GM23248 (cell line): ENCODE measurements at regions not wholly inside any gene's neighbourhood (a gene's known extent, or its start where the extent isn't known, plus 50 kb on each side); places are given as distances from the start of the nearest gene placed in this dataset.

ENCODE experiments used
- EZH2 ChIP-seq: fragments of 200-600 bp; sonication (generic); IDR thresholded peaks from 2 replicates; pipeline ENCODE4 v1.6.1; 2018; ENCODE audit warnings: antibody characterized with exemption, mild to moderate bottlenecking; ENCODE audit not compliant: insufficient read depth, poor library complexity, severe bottlenecking
- EZH2phosphoT487 ChIP-seq: fragments of 200-600 bp; sonication (generic); IDR thresholded peaks from 2 replicates; pipeline ENCODE4 v1.6.1; 2018; ENCODE audit warnings: antibody characterized with exemption, moderate library complexity, mild to moderate bottlenecking, low read depth; ENCODE audit not compliant: insufficient read depth

DNA sequence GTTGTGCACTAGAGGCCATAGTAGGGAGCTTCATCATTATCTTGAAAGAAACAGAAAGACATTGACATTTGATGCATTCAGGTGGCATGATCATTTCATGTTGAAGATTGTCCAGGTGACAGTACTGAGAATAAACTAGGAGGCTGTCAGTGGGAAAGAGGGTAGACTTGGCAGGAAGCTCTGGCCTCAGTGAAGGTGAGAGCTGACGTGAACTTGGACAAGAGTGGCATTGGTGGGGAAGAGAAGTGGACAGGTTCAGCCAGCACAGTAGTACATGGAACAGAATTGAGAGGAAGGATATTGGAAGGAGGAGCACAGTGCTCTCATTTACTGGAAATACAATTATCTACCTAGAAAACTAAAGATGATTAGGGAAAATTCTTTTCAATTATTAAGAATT lies 245.2 kb downstream of the CYRIA start:
- TF ChIP-seq EZH2phosphoT487, result no peak
- TF ChIP-seq EZH2, result no peak
